ENCODE measurements at regions not wholly inside any gene's neighbourhood (a gene's known extent, or its start where the extent isn't known, plus 50 kb on each side); places are given as distances from the start of the nearest gene placed in this dataset.

GRCh38 chr5:93126634-93127033, 454.4 kb downstream of the NR2F1-AS1 start:
- no peak overlapping the region for H3K4me2 ChIP-seq (ENCODE audit: insufficient read depth, low read length, poor library complexity, severe bottlenecking)

DNA sequence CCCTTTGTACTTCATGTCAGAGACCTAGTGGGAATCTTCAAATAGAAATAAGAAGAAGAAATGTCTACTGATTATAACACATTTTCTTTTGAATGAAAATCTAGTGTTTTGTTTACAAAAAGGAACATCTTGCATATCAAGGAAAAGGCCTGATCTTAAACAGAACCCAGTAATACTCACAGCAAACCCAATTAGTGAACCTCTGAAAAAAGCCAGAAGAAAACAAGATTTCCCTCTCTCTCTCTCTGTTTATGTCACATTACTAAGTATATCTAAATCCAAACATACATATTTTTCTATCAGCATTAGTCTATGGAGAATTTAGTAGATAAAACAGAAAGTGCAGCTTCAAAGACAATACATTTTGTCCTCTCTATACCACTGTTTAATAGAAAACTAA, 457.9 kb downstream of the NR2F1-AS1 start:
- H3K23ac ChIP-seq (ENCODE audit: low read depth, low read length, poor library complexity), result no peak overlapping the region
- no peak overlapping the region for H3K4ac ChIP-seq (ENCODE audit: low read length)
- no peak overlapping the region for H3K27ac ChIP-seq (replicated peaks; ENCODE audit: low read length)
- no peak overlapping the region for H4K8ac ChIP-seq (ENCODE audit: low read depth, low read length)
- no peak overlapping the region for H2BK120ac ChIP-seq (ENCODE audit: low read depth, low read length)
- H3K27me3 ChIP-seq (ENCODE audit: control insufficient read depth in 3 of 3, insufficient read depth in 3 of 3, low read depth in 1 of 3, low read length in 3 of 3), result no peaks in the 10 kb centered on the region
- no peak for DNase-seq (ENCODE audit: low spot score)
- H2AFZ ChIP-seq (ENCODE audit: low read length), result no peak overlapping the region
- H3K9ac ChIP-seq (ENCODE audit: low read depth, low read length, poor library complexity), result no peak overlapping the region
- H3K14ac ChIP-seq (ENCODE audit: low read length), result no peak overlapping the region
- no peak overlapping the region for H2BK5ac ChIP-seq (ENCODE audit: low read length)
- no peaks in the 10 kb centered on the region for H3K79me1 ChIP-seq (ENCODE audit: low read depth, low read length)
- no peak overlapping the region for H3K4me3 ChIP-seq (ENCODE audit: low read length in 2 of 2)
- H2AK5ac ChIP-seq (ENCODE audit: low read depth, low read length), result no peak overlapping the region
- no peak overlapping the region for H3K18ac ChIP-seq (ENCODE audit: low read length)
- peaks cover 2 to 12% of the 10 kb centered on the region in 2 donors for H3K4me1 ChIP-seq (ENCODE audit: control insufficient read depth in 2 of 2, insufficient read depth in 1 of 2, low read depth in 1 of 2, low read length in 2 of 2)
- no peak overlapping the region for H3K4me2 ChIP-seq (ENCODE audit: insufficient read depth, low read length, poor library complexity, severe bottlenecking)
- H3K9me3 ChIP-seq (replicated peaks in 1 of 2; ENCODE audit: control insufficient read depth in 2 of 2, insufficient read depth in 1 of 2, low read depth in 1 of 2, low read length in 2 of 2), result no peaks in the 10 kb centered on the region
- H3K36me3 ChIP-seq (replicated peaks in 1 of 2; ENCODE audit: control insufficient read depth in 2 of 2, insufficient read depth in 2 of 2, low read length in 2 of 2), result no peaks in the 10 kb centered on the region
- no peak overlapping the region for H2BK12ac ChIP-seq (ENCODE audit: low read length)
- no peak overlapping the region for H2BK15ac ChIP-seq (ENCODE audit: low read length)
- no peak overlapping the region for H4K91ac ChIP-seq (ENCODE audit: low read depth, low read length, poor library complexity)

More at GRCh38 chr5:93126634-93127033, 454.4 kb downstream of the NR2F1-AS1 start:
- H3K36me3 ChIP-seq (replicated peaks in 1 of 2; ENCODE audit: control insufficient read depth in 2 of 2, insufficient read depth in 2 of 2, low read length in 2 of 2), result no peaks in the 10 kb centered on the region
- no peak overlapping the region for H4K91ac ChIP-seq (ENCODE audit: low read depth, low read length, poor library complexity)
- H2BK12ac ChIP-seq (ENCODE audit: low read length), result no peak overlapping the region
- no peak overlapping the region for H4K8ac ChIP-seq (ENCODE audit: low read depth, low read length)
- H3K27ac ChIP-seq (replicated peaks; ENCODE audit: low read length), result no peak overlapping the region
- no peak overlapping the region for H2AFZ ChIP-seq (ENCODE audit: low read length)
- H3K23ac ChIP-seq (ENCODE audit: low read depth, low read length, poor library complexity), result no peak overlapping the region
- H3K4ac ChIP-seq (ENCODE audit: low read length), result no peak overlapping the region
- no peak overlapping the region for H3K18ac ChIP-seq (ENCODE audit: low read length)
- no peaks in the 10 kb centered on the region for H3K9me3 ChIP-seq (replicated peaks in 1 of 2; ENCODE audit: control insufficient read depth in 2 of 2, insufficient read depth in 1 of 2, low read depth in 1 of 2, low read length in 2 of 2)
- no CpG with 5 or more reads among the region's 1 CpG for WGBS, 2 donors (ENCODE audit: extremely low coverage in 2 of 2, insufficient read length in 2 of 2, insufficient replicate concordance in 1 of 2)
- H2AK5ac ChIP-seq (ENCODE audit: low read depth, low read length), result no peak overlapping the region
- peaks cover 0 to 6% of the 10 kb centered on the region in 2 donors for H3K4me1 ChIP-seq (ENCODE audit: control insufficient read depth in 2 of 2, insufficient read depth in 1 of 2, low read depth in 1 of 2, low read length in 2 of 2)
- no peak overlapping the region for H3K9ac ChIP-seq (ENCODE audit: low read depth, low read length, poor library complexity)
- no peak overlapping the region for H3K14ac ChIP-seq (ENCODE audit: low read length)
- no peaks in the 10 kb centered on the region for H3K79me1 ChIP-seq (ENCODE audit: low read depth, low read length)
- H2BK120ac ChIP-seq (ENCODE audit: low read depth, low read length), result no peak overlapping the region
- H2BK5ac ChIP-seq (ENCODE audit: low read length), result no peak overlapping the region
- no peak overlapping the region for H2BK15ac ChIP-seq (ENCODE audit: low read length)
- H3K4me3 ChIP-seq (ENCODE audit: low read length in 2 of 2), result no peak overlapping the region
- H3K27me3 ChIP-seq (ENCODE audit: control insufficient read depth in 3 of 3, insufficient read depth in 3 of 3, low read depth in 1 of 3, low read length in 3 of 3), result no peaks in the 10 kb centered on the region
- no peak for DNase-seq (ENCODE audit: low spot score)

DNA sequence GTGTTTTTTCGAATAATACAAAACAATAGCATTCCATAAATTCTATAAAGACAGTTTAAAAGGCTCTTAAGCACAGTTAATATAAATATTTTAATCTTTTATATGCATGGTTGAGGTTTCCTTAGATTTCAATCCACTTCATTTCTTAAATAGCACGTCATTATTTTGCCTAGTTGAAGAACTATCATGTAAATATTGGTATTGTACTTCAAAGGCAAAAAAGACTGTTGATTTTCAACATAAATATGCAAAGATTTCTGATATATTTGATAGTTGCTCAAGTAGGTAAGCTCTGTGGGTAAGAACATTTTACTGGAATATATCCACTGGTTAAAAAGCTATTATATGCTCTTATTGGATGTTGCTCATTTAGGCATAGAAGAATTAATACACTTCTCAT, 458.6 kb downstream of the NR2F1-AS1 start:
- Histone ChIP-seq H2AFZ (ENCODE audit: low read length) (no peak overlapping the region), H4K91ac (ENCODE audit: low read depth, low read length, poor library complexity) (no peak overlapping the region), H3K14ac (ENCODE audit: low read length) (no peak overlapping the region), H3K79me1 (ENCODE audit: low read depth, low read length) (no peaks in the 10 kb centered on the region), H3K4me2 (ENCODE audit: insufficient read depth, low read length, poor library complexity, severe bottlenecking) (no peak overlapping the region), H3K9me3 (replicated peaks in 1 of 2; ENCODE audit: control insufficient read depth in 2 of 2, insufficient read depth in 1 of 2, low read depth in 1 of 2, low read length in 2 of 2) (no peaks in the 10 kb centered on the region), H3K4ac (ENCODE audit: low read length) (no peak overlapping the region), H3K4me3 (ENCODE audit: low read length in 2 of 2) (no peak overlapping the region), H3K23ac (ENCODE audit: low read depth, low read length, poor library complexity) (no peak overlapping the region), H2AK5ac (ENCODE audit: low read depth, low read length) (no peak overlapping the region), H2BK120ac (ENCODE audit: low read depth, low read length) (no peak overlapping the region), H3K27ac (replicated peaks; ENCODE audit: low read length) (no peak overlapping the region), H3K9ac (ENCODE audit: low read depth, low read length, poor library complexity) (no peak overlapping the region), H2BK12ac (ENCODE audit: low read length) (no peak overlapping the region), H4K8ac (ENCODE audit: low read depth, low read length) (no peak overlapping the region), H3K4me1 (ENCODE audit: control insufficient read depth in 2 of 2, insufficient read depth in 1 of 2, low read depth in 1 of 2, low read length in 2 of 2) (peaks cover 2 to 12% of the 10 kb centered on the region in 2 donors), H3K18ac (ENCODE audit: low read length) (no peak overlapping the region), H3K36me3 (replicated peaks in 1 of 2; ENCODE audit: control insufficient read depth in 2 of 2, insufficient read depth in 2 of 2, low read length in 2 of 2) (no peaks in the 10 kb centered on the region), H3K27me3 (ENCODE audit: control insufficient read depth in 3 of 3, insufficient read depth in 3 of 3, low read depth in 1 of 3, low read length in 3 of 3) (no peaks in the 10 kb centered on the region), H2BK15ac (ENCODE audit: low read length) (no peak overlapping the region), H2BK5ac (ENCODE audit: low read length) (no peak overlapping the region)
- no CpG with 5 or more reads among the region's 2 CpGs for WGBS, 2 donors (ENCODE audit: extremely low coverage in 2 of 2, insufficient read length in 2 of 2, insufficient replicate concordance in 1 of 2)
- no peak for DNase-seq (ENCODE audit: low spot score)

- Histone ChIP-seq H3K4ac (ENCODE audit: low read length) (no peak overlapping the region), H2AFZ (ENCODE audit: low read length) (no peak overlapping the region), H2BK5ac (ENCODE audit: low read length) (no peak overlapping the region), H3K4me2 (ENCODE audit: insufficient read depth, low read length, poor library complexity, severe bottlenecking) (no peak overlapping the region), H3K9me3 (replicated peaks in 1 of 2; ENCODE audit: control insufficient read depth in 2 of 2, insufficient read depth in 1 of 2, low read depth in 1 of 2, low read length in 2 of 2) (no peaks in the 10 kb centered on the region), H2BK120ac (ENCODE audit: low read depth, low read length) (no peak overlapping the region), H3K27ac (replicated peaks; ENCODE audit: low read length) (no peak overlapping the region), H3K27me3 (ENCODE audit: control insufficient read depth in 3 of 3, insufficient read depth in 3 of 3, low read depth in 1 of 3, low read length in 3 of 3) (no peaks in the 10 kb centered on the region), H4K8ac (ENCODE audit: low read depth, low read length) (no peak overlapping the region), H2BK15ac (ENCODE audit: low read length) (no peak overlapping the region), H3K23ac (ENCODE audit: low read depth, low read length, poor library complexity) (no peak overlapping the region), H3K4me1 (ENCODE audit: control insufficient read depth in 2 of 2, insufficient read depth in 1 of 2, low read depth in 1 of 2, low read length in 2 of 2) (peaks cover 2 to 12% of the 10 kb centered on the region in 2 donors), H2AK5ac (ENCODE audit: low read depth, low read length) (no peak overlapping the region), H3K14ac (ENCODE audit: low read length) (no peak overlapping the region), H3K79me1 (ENCODE audit: low read depth, low read length) (no peaks in the 10 kb centered on the region), H3K9ac (ENCODE audit: low read depth, low read length, poor library complexity) (no peak overlapping the region), H3K18ac (ENCODE audit: low read length) (no peak overlapping the region), H4K91ac (ENCODE audit: low read depth, low read length, poor library complexity) (no peak overlapping the region), H3K36me3 (replicated peaks in 1 of 2; ENCODE audit: control insufficient read depth in 2 of 2, insufficient read depth in 2 of 2, low read length in 2 of 2) (no peaks in the 10 kb centered on the region), H3K4me3 (ENCODE audit: low read length in 2 of 2) (no peak overlapping the region), H2BK12ac (ENCODE audit: low read length) (no peak overlapping the region)
- DNase-seq (ENCODE audit: low spot score), result no peak
- WGBS, 2 donors (ENCODE audit: extremely low coverage in 2 of 2, insufficient read length in 2 of 2, insufficient replicate concordance in 1 of 2), result no CpG with 5 or more reads among the region's 4 CpGs
These were observed 460.2 kb downstream of the NR2F1-AS1 start for GRCh38 chr5:93120771-93121170.

Data from neuronal stem cell (in vitro differentiated cells).